ENCODE measurements at regions not wholly inside any gene's neighbourhood (a gene's known extent, or its start where the extent isn't known, plus 50 kb on each side); places are given as distances from the start of the nearest gene placed in this dataset.
"Not testable (repeated sequence)": the region's sequence is repeated elsewhere in the genome, so short reads cannot be mapped to it uniquely, and the experiment has no call there.

GRCh38 chr7:114789871-114790311, 132.0 kb upstream of the MDFIC start:
- Mint-ChIP-seq H3K27ac (no peak overlapping the region), H3K4me1 (peaks cover 9% of the 10 kb centered on the region), H3K27me3 (peaks cover 5% of the 10 kb centered on the region), H3K4me3 (no peak overlapping the region), H3K9me3 (no peaks in the 10 kb centered on the region), H3K36me3 (no peaks in the 10 kb centered on the region)

- no peaks in the 10 kb centered on the region for H3K9me3 Mint-ChIP-seq
- no peak overlapping the region for H3K4me3 Mint-ChIP-seq
- no peaks in the 10 kb centered on the region for H3K36me3 Mint-ChIP-seq
- peaks cover 9% of the 10 kb centered on the region for H3K4me1 Mint-ChIP-seq
- peaks cover 5% of the 10 kb centered on the region for H3K27me3 Mint-ChIP-seq
- H3K27ac Mint-ChIP-seq: no peak overlapping the region
These were observed 131.4 kb upstream of the MDFIC start for GRCh38 chr7:114790521-114790920.

- Mint-ChIP-seq H3K4me3 (no peak overlapping the region), H3K4me1 (peaks cover 15% of the 10 kb centered on the region), H3K36me3 (no peaks in the 10 kb centered on the region), H3K27me3 (peaks cover 5% of the 10 kb centered on the region), H3K9me3 (no peaks in the 10 kb centered on the region), H3K27ac (no peak overlapping the region)
These were observed 130.1 kb upstream of the MDFIC start for GRCh38 chr7:114791771-114792170.

- Mint-ChIP-seq H3K4me1 (peaks cover 15% of the 10 kb centered on the region), H3K4me3 (no peak overlapping the region), H3K27ac (peak overlapping the region; percentile 37), H3K36me3 (no peaks in the 10 kb centered on the region), H3K9me3 (no peaks in the 10 kb centered on the region), H3K27me3 (peaks cover 5% of the 10 kb centered on the region)
These were observed 128.6 kb upstream of the MDFIC start for GRCh38 chr7:114793155-114793845.

- Mint-ChIP-seq H3K27ac (peak overlapping the region; percentile 67), H3K4me1 (peaks cover 19% of the 10 kb centered on the region), H3K27me3 (peaks cover 5% of the 10 kb centered on the region), H3K36me3 (no peaks in the 10 kb centered on the region), H3K4me3 (no peak overlapping the region), H3K9me3 (no peaks in the 10 kb centered on the region)
These were observed 126.4 kb upstream of the MDFIC start for GRCh38 chr7:114795475-114795874.

- Mint-ChIP-seq H3K27ac (peak overlapping the region; percentile 90), H3K4me1 (peaks cover 19% of the 10 kb centered on the region)
These were observed 122.3 kb upstream of the MDFIC start for GRCh38 chr7:114799628-114800028.

GRCh38 chr7:114802632-114803031, 119.3 kb upstream of the MDFIC start:
- H3K27ac Mint-ChIP-seq: peak overlapping the region; percentile 95
- peak overlapping the region; percentile 45 for H3K4me3 Mint-ChIP-seq

More at GRCh38 chr7:114799628-114800028, 122.3 kb upstream of the MDFIC start:
- H3K9me3 Mint-ChIP-seq: no peaks in the 10 kb centered on the region
- no peak overlapping the region for H3K4me3 Mint-ChIP-seq
- H3K36me3 Mint-ChIP-seq: no peaks in the 10 kb centered on the region
- H3K27me3 Mint-ChIP-seq: no peaks in the 10 kb centered on the region

GRCh38 chr7:114806590-114807162, 115.2 kb upstream of the MDFIC start:
- no peak overlapping the region for H3K27ac Mint-ChIP-seq
- H3K36me3 Mint-ChIP-seq: no peaks in the 10 kb centered on the region
- peaks cover 9% of the 10 kb centered on the region for H3K4me1 Mint-ChIP-seq
- no peaks in the 10 kb centered on the region for H3K9me3 Mint-ChIP-seq
- peaks cover 1% of the 10 kb centered on the region for H3K27me3 Mint-ChIP-seq
- no peak overlapping the region for H3K4me3 Mint-ChIP-seq

More at GRCh38 chr7:114802632-114803031, 119.3 kb upstream of the MDFIC start:
- H3K36me3 Mint-ChIP-seq: no peaks in the 10 kb centered on the region
- peaks cover 1% of the 10 kb centered on the region for H3K27me3 Mint-ChIP-seq
- no peaks in the 10 kb centered on the region for H3K9me3 Mint-ChIP-seq
- H3K4me1 Mint-ChIP-seq: peaks cover 13% of the 10 kb centered on the region

- Mint-ChIP-seq H3K36me3 (no peaks in the 10 kb centered on the region), H3K27ac (no peak overlapping the region)
These were observed 109.3 kb upstream of the MDFIC start for GRCh38 chr7:114812570-114812969.

GRCh38 chr7:114813624-114814023, 108.3 kb upstream of the MDFIC start:
- H3K27ac Mint-ChIP-seq: no peak overlapping the region
- no peaks in the 10 kb centered on the region for H3K9me3 Mint-ChIP-seq
- H3K27me3 Mint-ChIP-seq: no peaks in the 10 kb centered on the region
- H3K4me1 Mint-ChIP-seq: peaks cover 26% of the 10 kb centered on the region
- no peaks in the 10 kb centered on the region for H3K36me3 Mint-ChIP-seq
- H3K4me3 Mint-ChIP-seq: no peak overlapping the region

More at GRCh38 chr7:114812570-114812969, 109.3 kb upstream of the MDFIC start:
- Mint-ChIP-seq H3K9me3 (no peaks in the 10 kb centered on the region), H3K4me3 (no peak overlapping the region), H3K4me1 (peaks cover 21% of the 10 kb centered on the region), H3K27me3 (no peaks in the 10 kb centered on the region)

GRCh38 chr7:114817036-114817435, 104.9 kb upstream of the MDFIC start:
- not testable (repeated sequence) for H3K9me3 Mint-ChIP-seq, H3K27ac Mint-ChIP-seq, H3K27me3 Mint-ChIP-seq, H3K36me3 Mint-ChIP-seq, H3K4me3 Mint-ChIP-seq
- H3K4me1 Mint-ChIP-seq: peaks cover 36% of the 10 kb centered on the region

GRCh38 chr7:114818501-114818900, 103.4 kb upstream of the MDFIC start:
- Mint-ChIP-seq H3K27me3 (no peaks in the 10 kb centered on the region), H3K36me3 (no peaks in the 10 kb centered on the region), H3K27ac (no peak overlapping the region), H3K9me3 (no peaks in the 10 kb centered on the region), H3K4me1 (peaks cover 29% of the 10 kb centered on the region), H3K4me3 (no peak overlapping the region)

GRCh38 chr7:114819616-114820362, 102.1 kb upstream of the MDFIC start:
- H3K4me1 Mint-ChIP-seq: peaks cover 20% of the 10 kb centered on the region

GRCh38 chr7:114821030-114821900, 100.6 kb upstream of the MDFIC start:
- H3K36me3 Mint-ChIP-seq: peaks cover 3% of the 10 kb centered on the region
- peaks cover 33% of the 10 kb centered on the region for H3K4me1 Mint-ChIP-seq
- H3K27me3 Mint-ChIP-seq: peaks cover 2% of the 10 kb centered on the region
- H3K9me3 Mint-ChIP-seq: peaks cover 11% of the 10 kb centered on the region
- no peak overlapping the region for H3K4me3 Mint-ChIP-seq
- peak overlapping the region; percentile 71 for H3K27ac Mint-ChIP-seq

More at GRCh38 chr7:114819616-114820362, 102.1 kb upstream of the MDFIC start:
- H3K4me3 Mint-ChIP-seq: no peak overlapping the region
- no peaks in the 10 kb centered on the region for H3K9me3 Mint-ChIP-seq
- H3K27ac Mint-ChIP-seq: no peak overlapping the region
- no peaks in the 10 kb centered on the region for H3K27me3 Mint-ChIP-seq
- H3K36me3 Mint-ChIP-seq: no peaks in the 10 kb centered on the region

GRCh38 chr7:114822131-114822530, 99.8 kb upstream of the MDFIC start:
- Mint-ChIP-seq H3K4me1 (peaks cover 33% of the 10 kb centered on the region), H3K4me3 (no peak overlapping the region), H3K27me3 (peaks cover 4% of the 10 kb centered on the region), H3K36me3 (peaks cover 5% of the 10 kb centered on the region), H3K9me3 (peaks cover 15% of the 10 kb centered on the region), H3K27ac (no peak overlapping the region)
